ENCODE measurements at regions not wholly inside any gene's neighbourhood (a gene's known extent, or its start where the extent isn't known, plus 50 kb on each side); places are given as distances from the start of the nearest gene placed in this dataset.

- H3K27me3 ChIP-seq (ENCODE audit: control insufficient read depth in 2 of 2, insufficient read depth in 2 of 2, low read length in 2 of 2), result no peaks in the 10 kb centered on the region
- H4K20me1 ChIP-seq (replicated peaks; ENCODE audit: control insufficient read depth, extremely low read depth, insufficient read depth, low read length), result no peaks in the 10 kb centered on the region
- FAIRE-seq (no peak), DNase-seq (ENCODE audit: low read depth, low spot score) (no peak)
- ChIA-PET CTCF (no interaction called here), POLR2A (no interaction called here)
- H3K36me3 ChIP-seq (ENCODE audit: control insufficient read depth in 2 of 2, extremely low read depth in 1 of 2, insufficient read depth in 2 of 2, low read length in 2 of 2), result no peaks in the 10 kb centered on the region
- no peaks in the 10 kb centered on the region for H3K4me1 ChIP-seq (ENCODE audit: control insufficient read depth, extremely low read depth, insufficient read depth, low read length)
- no peaks in the 10 kb centered on the region for H3K79me2 ChIP-seq (ENCODE audit: control insufficient read depth, insufficient read depth, low read length)
- BruUV-seq (replicated peaks), result no TSS peak
- intact Hi-C loops (cut with micrococcal nuclease) (no loop called here), dilution Hi-C loops (cut with MboI; ENCODE audit: extremely low pct_ligation_motif_present, low sequenced_read_pairs) (no loop called here)
- TF ChIP-seq CTCF (IDR thresholded peaks at IDR 0.05; ENCODE audit: extremely low read depth in 1 of 2, insufficient read depth in 1 of 2, low read depth in 1 of 2, low read length in 2 of 2), result no peak
- TF ChIP-seq GATA2 (IDR thresholded peaks at IDR 0.05; ENCODE audit: insufficient read depth, insufficient read length, low read depth, low read length), result no peak
- no peak for TF ChIP-seq FOS (IDR thresholded peaks at IDR 0.05; ENCODE audit: borderline replicate concordance, insufficient read depth, low read length)
- TF ChIP-seq EZH2 (IDR thresholded peaks at IDR 0.05; ENCODE audit: borderline replicate concordance, low read depth, low read length, severe bottlenecking), result no peak
- TF ChIP-seq POLR2AphosphoS5 (IDR thresholded peaks at IDR 0.05; ENCODE audit: insufficient read depth, low read depth, low read length), result no peak
- no peak for TF ChIP-seq MAX (IDR thresholded peaks at IDR 0.05; ENCODE audit: insufficient read depth, insufficient read length)
- TF ChIP-seq MYC (IDR thresholded peaks at IDR 0.05; ENCODE audit: low read depth, low read length), result no peak
- TF ChIP-seq POLR2A (IDR thresholded peaks at IDR 0.05; ENCODE audit: low read depth, low read length), result no peak
- TF ChIP-seq JUN (IDR thresholded peaks at IDR 0.05; ENCODE audit: borderline replicate concordance, insufficient read depth, insufficient read length, low read depth), result no peak
- no peak overlapping the region for H3K4me3 ChIP-seq (replicated peaks in 1 of 3; ENCODE audit: insufficient read depth in 1 of 3, low read depth in 1 of 3, low read length in 3 of 3)
- H3K9me3 ChIP-seq (replicated peaks; ENCODE audit: control insufficient read depth, insufficient read depth, low read length), result peaks cover 4% of the 10 kb centered on the region
- H3K9me1 ChIP-seq (replicated peaks; ENCODE audit: control insufficient read depth, extremely low read depth, insufficient read depth, low read length), result no peaks in the 10 kb centered on the region
- no peak overlapping the region for H3K27ac ChIP-seq (ENCODE audit: insufficient read depth, low read depth, low read length)
- no peak overlapping the region for H3K9ac ChIP-seq (replicated peaks; ENCODE audit: extremely low read depth, insufficient read depth, low read length)
- no peak overlapping the region for H3K4me2 ChIP-seq (ENCODE audit: insufficient read depth, low read length)
- no peak overlapping the region for H2AFZ ChIP-seq (ENCODE audit: low read depth, low read length)
Observed at GRCh38 chr1:73326663-73327062, 871.3 kb downstream of the LRRIQ3 start.

Data from endothelial cell of umbilical vein (primary cell).